ENCODE measurements at regions not wholly inside any gene's neighbourhood (a gene's known extent, or its start where the extent isn't known, plus 50 kb on each side); places are given as distances from the start of the nearest gene placed in this dataset.

GRCh38 chr3:64832098-64832497 lies 144.3 kb upstream of the ADAMTS9 start:
- TF ChIP-seq CTCF (IDR thresholded peaks at IDR 0.05 in 2 of 3, conservative IDR thresholded peaks at IDR 0.05 in 1 of 3; ENCODE audit: control insufficient read depth in 2 of 3, extremely low read depth in 1 of 3, insufficient read depth in 1 of 3, low read depth in 3 of 3, low read length in 3 of 3) (no peak), MYB (IDR thresholded peaks at IDR 0.05; ENCODE audit: borderline replicate concordance, low read depth, low read length) (no peak), SP1 (IDR thresholded peaks at IDR 0.05; ENCODE audit: low read depth, low read length) (no peak), RAD51 (IDR thresholded peaks at IDR 0.05) (no peak), NFIC (IDR thresholded peaks at IDR 0.05; ENCODE audit: low read depth, low read length) (no peak), JUND (IDR thresholded peaks at IDR 0.05; ENCODE audit: low read depth, low read length) (no peak), NFXL1 (IDR thresholded peaks at IDR 0.05; ENCODE audit: borderline replicate concordance) (no peak)

Measured in GM12878 (cell line).